Choroid plexus epithelial cell (primary cell): ENCODE measurements at regions not wholly inside any gene's neighbourhood (a gene's known extent, or its start where the extent isn't known, plus 50 kb on each side); places are given as distances from the start of the nearest gene placed in this dataset.

Experiments
- DNase-seq: peaks from one replicate; pipeline ENCODE4 v3.0.0-alpha.2; 2010; ENCODE audit warnings: low read depth
- H3K4me3 ChIP-seq: 2 replicates; pipeline ENCODE4 v1.5.1; 2011; ENCODE audit warnings: low read depth, mild to moderate bottlenecking, control low read depth, low read length, moderate library complexity
- CTCF ChIP-seq: conservative IDR thresholded peaks from 2 replicates; pipeline ENCODE4 v1.5.1; 2011; ENCODE audit warnings: low read depth, mild to moderate bottlenecking, control low read depth, inconsistent platforms, low read length, moderate library complexity

GRCh38 chr11:110958216-110958615 lies 246.0 kb upstream of the ARHGAP20 start:
- DNase-seq = no peak
- TF ChIP-seq CTCF = no peak
- H3K4me3 ChIP-seq = no peak overlapping the region

DNA sequence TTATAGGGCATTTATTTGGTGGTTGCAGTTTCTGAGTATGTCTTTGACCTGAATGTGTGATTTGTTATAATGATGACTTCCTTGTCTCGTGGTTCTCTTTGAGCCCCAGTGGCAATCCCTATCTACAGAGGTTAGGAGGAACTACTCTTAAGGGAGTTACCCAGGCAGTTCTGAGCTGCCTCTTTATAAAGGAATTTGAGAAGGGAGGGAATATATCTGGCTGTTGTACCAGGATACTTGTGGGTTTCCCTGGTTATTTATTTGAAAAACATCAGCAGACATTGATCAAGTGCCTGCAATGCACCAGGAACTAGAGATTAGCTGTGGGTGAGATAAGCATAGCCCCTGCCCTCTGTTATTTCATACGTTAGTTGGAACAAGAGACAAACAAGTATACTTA lies 243.5 kb upstream of the ARHGAP20 start:
- DNase-seq = peak; percentile 39
- no peak overlapping the region for H3K4me3 ChIP-seq
- no peak for TF ChIP-seq CTCF

GRCh38 chr11:110951950-110952503 lies 239.8 kb upstream of the ARHGAP20 start:
- no peak for DNase-seq
- H3K4me3 ChIP-seq = no peak overlapping the region
- no peak for TF ChIP-seq CTCF

- TF ChIP-seq CTCF = no peak
- peak; percentile 53 for DNase-seq
- no peak overlapping the region for H3K4me3 ChIP-seq
These were observed 239.1 kb upstream of the ARHGAP20 start for GRCh38 chr11:110951037-110951949.

- no peak for TF ChIP-seq CTCF
- peak; percentile 98 for DNase-seq
- H3K4me3 ChIP-seq = no peak overlapping the region
These were observed 235.9 kb upstream of the ARHGAP20 start for GRCh38 chr11:110948112-110948511.

- TF ChIP-seq CTCF = no peak
- no peak for DNase-seq
- H3K4me3 ChIP-seq = no peak overlapping the region
These were observed 234.9 kb upstream of the ARHGAP20 start for GRCh38 chr11:110947096-110947495.
